ENCODE measurements at regions not wholly inside any gene's neighbourhood (a gene's known extent, or its start where the extent isn't known, plus 50 kb on each side); places are given as distances from the start of the nearest gene placed in this dataset.

DNA sequence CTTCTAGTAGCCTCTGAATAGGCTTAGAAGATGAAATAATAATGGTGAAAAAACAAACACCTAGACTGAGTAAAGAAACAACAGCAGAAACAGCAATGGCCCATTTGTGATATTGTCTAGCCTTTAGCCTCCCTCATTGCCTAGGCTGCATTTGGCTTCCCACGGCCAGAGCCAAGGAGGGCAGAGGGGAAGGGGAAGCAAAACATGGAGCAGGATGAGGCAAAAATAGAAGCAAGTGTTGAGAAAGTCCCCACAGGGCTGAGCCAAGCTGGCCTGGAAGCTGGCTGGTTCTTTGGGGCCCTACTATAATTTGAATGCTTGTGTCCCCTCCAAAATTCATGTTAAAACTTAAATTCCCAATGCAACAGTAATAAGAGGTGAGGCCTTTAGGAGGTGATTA lies 60.2 kb upstream of the KSR1 start:
- DNase-seq: no peak

DNA sequence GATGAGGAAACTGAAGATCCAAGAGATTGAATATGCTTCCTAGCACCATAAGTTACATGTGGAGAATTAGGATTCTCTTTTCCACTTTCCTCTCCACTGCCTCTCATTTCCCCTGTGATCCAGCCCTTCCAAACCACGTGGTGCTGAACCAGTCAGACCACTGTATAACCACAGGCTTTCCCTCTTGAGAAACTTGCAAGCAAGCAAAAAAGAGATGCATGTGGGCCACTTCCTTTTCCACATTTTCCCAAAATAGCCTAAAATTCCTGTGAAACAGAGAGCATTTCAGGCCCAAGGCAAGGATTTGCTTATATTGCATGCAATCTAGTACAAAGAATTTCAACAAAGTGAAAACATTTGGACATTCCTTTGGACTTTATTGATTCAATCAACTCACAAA lies 59.3 kb upstream of the KSR1 start:
- no peak for DNase-seq

DNA sequence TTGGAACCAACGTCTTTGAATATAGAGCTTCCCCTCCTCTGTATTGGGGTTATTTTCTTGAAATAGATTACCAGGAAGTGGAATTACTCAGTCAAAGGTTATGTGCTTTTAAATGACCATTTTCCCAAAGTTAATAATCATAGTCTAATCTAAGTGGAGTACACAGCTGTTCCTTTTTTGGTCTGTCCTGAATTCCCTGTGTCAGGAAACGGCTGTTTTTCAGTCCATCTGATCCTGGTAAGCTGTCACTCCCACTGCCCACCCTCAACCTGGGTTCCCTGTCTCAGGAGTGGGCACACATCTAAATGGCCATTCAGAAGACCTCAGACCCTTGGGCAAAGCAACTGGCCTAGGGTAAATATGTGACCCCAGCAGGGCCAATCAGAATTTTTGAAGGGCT lies 57.6 kb upstream of the KSR1 start:
- DNase-seq: no peak

DNA sequence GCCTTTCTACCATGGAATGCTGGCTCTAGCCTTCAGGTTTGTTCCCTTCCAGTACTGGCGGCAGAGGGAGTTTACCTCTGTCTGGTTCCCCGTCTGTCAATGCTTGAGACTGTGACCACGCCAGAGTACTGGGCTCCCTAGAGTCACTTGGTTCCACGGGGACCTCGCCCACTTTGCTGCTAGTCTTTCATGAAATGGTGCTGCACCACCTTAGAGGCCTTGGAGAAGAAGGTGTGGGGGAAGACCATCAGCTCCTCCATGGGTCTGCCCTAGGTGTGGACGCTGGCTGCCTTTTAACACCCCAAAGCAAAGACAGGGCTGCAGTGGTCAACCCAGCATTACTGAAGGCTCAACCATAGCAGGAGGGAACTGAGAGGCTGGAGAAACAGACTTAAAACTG lies 55.3 kb upstream of the KSR1 start:
- DNase-seq: no peak

DNA sequence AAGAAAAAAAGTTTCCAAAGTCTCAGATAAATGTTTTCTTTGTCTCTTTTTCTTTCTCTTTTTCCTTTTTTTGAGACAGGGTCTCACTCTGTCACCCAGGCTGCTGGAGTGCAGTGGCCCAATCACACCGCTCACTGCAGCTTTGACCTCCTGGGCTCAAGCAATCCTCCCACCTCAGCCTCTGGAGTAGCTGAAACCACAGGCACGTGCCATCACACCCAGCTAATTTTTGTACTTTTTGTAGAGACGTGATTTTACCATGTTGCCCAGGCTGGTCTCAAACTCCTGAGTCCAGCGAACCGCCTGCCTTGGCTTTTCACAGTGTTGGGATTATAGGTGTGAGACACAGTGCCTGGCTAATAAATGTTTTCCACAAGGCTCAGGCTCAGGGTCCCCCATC lies 53.3 kb upstream of the KSR1 start:
- DNase-seq: no peak

DNA sequence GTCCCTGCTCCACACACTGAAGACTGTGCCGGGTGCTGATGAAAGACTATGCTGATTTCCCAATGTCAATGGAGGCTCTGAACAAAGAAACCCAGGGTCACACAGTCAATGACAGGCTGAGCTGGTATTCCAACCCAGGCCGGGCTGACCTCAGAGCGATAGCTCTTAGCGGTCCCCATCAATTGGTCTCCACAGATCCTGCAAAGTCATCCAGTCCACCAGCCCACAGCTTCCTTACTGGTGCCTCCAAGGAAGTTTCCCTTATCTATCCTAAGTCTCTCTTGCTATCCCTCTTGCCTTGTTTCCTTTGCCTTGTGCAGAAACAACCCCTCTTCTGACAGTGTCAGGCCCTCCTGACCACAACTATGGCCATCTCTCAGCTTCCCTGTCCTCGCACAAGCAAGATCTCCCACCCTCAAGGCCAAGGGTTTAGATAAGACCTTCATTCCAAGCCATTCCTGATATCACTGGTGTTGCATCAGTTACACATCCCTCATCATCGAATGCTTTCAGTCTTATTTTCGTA lies 52.7 kb upstream of the KSR1 start:
- DNase-seq: no peak

DNA sequence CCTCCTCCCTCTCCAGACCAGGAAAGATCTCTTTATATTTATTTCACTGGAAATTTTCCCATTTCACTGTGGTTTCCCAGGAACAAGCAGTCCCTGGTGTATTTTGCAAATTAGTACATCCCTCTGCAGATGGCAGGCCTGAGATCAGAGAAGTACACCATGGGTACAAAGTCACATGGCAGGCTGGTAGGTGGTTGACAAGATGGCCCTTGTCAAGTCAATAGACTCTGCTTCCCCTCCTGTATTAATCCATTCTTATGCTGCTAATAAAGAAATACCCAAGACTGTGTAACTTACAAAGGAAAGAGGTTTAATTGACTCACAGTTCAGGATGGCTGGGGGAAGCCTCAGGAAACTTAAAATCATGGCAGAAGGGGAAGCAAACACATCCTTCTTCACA lies 51.6 kb upstream of the KSR1 start:
- DNase-seq: no peak

Data from NCI-H1417 (cell line).